C4-2B (cell line): ENCODE measurements at regions not wholly inside any gene's neighbourhood (a gene's known extent, or its start where the extent isn't known, plus 50 kb on each side); places are given as distances from the start of the nearest gene placed in this dataset.
"Not testable (repeated sequence)": the region's sequence is repeated elsewhere in the genome, so short reads cannot be mapped to it uniquely, and the experiment has no call there.

ENCODE experiments used
- H3K27ac ChIP-seq: fragments of 450-650 bp; 2 replicates; pipeline ENCODE4 v1.5.1; 2017
- ZFX ChIP-seq: fragments of 450-650 bp; IDR thresholded peaks from 2 replicates; pipeline ENCODE4 v1.6.1; 2017
- TF ChIP-seq, protein P1 (sequence below): fragments of 450-650 bp; conservative IDR thresholded peaks from 2 replicates; pipeline ENCODE4 v1.5.1; 2017; ENCODE audit warnings: mild to moderate bottlenecking

DNA sequence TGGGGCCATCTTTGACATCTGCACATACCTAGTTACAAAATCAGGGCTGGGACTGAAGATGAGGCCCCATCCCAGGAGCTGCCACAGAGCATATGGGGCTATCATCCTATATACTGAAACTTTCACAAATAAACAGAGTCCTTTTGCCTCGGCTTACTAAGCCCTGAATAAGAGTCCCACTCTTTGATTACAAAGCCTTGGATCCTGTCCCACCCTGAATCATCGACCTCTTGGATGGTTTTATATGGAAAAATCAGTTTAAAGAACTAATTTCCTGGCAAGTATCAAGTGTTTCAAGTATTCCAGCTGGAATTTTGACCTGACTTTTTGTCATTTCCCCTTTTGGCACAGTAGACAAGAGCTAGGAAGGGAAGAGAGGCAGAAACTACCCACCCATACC is 331.3 kb upstream of the FRG2C start:
- H3K27ac ChIP-seq: no peak overlapping the region
- TF ChIP-seq, protein P1, sequence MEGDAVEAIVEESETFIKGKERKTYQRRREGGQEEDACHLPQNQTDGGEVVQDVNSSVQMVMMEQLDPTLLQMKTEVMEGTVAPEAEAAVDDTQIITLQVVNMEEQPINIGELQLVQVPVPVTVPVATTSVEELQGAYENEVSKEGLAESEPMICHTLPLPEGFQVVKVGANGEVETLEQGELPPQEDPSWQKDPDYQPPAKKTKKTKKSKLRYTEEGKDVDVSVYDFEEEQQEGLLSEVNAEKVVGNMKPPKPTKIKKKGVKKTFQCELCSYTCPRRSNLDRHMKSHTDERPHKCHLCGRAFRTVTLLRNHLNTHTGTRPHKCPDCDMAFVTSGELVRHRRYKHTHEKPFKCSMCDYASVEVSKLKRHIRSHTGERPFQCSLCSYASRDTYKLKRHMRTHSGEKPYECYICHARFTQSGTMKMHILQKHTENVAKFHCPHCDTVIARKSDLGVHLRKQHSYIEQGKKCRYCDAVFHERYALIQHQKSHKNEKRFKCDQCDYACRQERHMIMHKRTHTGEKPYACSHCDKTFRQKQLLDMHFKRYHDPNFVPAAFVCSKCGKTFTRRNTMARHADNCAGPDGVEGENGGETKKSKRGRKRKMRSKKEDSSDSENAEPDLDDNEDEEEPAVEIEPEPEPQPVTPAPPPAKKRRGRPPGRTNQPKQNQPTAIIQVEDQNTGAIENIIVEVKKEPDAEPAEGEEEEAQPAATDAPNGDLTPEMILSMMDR: no peak
- TF ChIP-seq ZFX: no peak

DNA sequence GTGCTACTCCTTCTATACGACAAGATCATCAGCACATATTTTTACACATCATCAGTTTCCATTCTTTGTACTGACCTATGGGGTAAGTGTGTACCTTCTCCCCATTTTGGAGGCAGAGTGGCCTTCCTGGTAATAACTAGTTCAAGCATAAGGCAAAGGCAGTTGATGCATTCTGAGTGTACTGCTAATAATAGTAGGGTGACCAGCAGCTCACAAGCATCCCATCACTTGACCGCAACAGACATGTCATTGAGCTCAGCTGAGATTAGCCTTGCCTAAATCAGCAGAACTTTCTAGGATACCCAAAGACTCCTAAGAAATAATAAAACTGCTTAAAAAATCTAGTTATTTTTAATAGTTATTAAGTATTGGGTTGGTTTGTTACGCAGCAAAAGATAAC is 329.8 kb upstream of the FRG2C start:
- TF ChIP-seq ZFX: no peak
- TF ChIP-seq, protein P1: no peak
- no peak overlapping the region for H3K27ac ChIP-seq

DNA sequence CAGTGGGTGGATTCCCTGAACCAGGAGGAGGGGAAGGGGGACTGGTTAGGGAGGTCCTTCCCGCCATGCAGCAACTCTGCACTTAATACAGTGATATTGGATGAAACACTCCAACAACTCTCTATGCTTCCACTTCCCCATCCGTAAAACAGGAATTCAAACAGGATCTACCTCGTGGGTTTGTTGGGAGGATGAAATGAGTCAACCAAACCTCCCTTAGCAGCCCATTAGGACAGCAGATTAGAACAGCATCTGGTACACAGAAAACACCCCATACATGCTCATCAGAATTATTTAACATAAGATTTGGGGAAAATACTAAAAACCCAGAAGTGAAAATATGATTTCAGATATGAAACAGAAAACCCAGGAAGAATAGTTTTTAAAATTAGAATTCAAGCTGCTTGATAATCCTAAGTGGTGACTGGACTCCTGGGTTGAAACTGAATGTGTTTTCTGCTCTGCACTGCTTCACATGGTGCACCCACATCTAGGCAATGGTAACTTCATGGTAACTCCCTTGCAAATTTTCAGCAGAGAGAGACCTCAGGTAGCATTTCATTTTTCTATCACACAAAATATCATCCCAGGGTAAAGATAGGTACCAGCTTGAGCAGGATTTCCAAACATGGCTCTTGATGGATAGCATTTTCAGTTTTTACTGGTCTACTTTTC is 326.8 kb upstream of the FRG2C start:
- TF ChIP-seq, protein P1: no peak
- no peak for TF ChIP-seq ZFX
- no peak overlapping the region for H3K27ac ChIP-seq

DNA sequence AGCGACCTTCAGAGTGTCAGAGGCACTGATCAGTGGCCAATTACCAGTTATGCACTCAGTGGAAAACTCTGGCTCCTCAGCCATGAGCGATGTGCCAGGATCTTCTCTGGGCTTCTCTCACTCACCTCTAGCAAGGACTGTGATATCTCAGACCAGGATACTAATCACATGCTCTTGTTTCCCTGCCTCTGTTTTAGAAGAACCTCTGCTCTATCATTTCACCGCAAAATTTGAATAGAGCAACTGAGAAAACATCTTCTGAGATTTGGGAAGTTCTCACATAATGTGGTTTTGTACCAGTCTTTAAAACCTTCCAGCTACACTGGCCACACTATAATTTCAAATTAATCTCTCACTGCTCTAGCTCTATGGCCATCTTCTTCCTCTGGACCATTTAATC is 325.8 kb upstream of the FRG2C start:
- TF ChIP-seq ZFX: no peak
- TF ChIP-seq, protein P1: no peak

DNA sequence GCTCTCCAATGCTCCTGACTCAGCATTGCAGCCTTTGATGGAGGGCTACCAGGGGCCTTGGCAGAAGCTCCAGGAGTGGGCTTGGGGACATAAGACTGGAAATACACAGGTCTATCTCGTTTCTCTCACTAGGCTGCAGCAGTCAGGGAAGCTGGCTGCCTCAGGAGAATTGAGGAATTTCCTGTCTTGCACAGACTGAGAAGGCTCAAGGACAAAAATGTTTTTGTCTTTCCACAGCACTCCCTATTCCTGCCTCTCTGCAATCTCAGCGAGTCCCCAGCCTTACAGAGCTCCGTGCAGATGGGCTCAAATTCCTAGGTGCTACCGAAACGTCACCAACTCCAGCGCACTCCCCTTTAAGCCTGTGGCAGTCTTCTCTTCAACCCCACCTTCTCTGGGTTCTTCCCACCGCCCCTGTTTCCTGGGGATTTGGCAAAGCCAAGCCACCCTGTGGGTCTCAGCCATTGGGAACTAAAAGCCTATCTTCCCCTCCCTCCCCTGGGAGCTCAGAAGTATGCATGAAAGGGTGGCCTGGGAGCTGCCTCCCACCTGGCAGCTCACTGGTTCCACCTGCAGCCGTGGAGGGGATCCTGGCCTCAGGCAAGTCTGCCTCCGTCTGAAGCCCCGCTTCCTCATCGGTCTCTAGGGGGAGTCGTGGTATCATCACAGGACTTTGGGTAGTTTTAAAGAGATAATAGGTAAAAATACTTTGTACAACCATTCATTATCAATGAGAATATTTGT is 322.6 kb upstream of the FRG2C start:
- no peak overlapping the region for H3K27ac ChIP-seq
- no peak for TF ChIP-seq ZFX
- TF ChIP-seq, protein P1: no peak

More for the DNA sequence above, 325.8 kb upstream of the FRG2C start:
- H3K27ac ChIP-seq: no peak overlapping the region

DNA sequence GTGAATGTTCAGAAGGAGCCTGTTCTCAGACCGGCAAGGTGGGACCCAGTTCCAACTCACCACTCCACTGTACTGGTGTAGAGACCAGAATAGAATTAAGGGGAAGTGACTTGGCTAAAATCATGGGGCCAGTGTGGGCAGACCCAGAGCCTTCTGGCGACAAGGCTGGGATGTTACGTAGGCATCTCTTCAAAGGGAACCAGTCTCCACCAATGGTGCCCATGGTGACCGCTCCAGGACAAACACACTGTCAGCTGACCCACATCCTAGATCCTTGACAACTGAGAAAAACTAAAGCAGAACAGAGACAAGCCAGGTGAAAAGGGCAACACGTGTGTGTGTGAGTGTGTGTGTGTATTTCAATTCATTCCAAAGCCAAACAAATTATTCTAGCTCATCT is 321.7 kb upstream of the FRG2C start:
- no peak overlapping the region for H3K27ac ChIP-seq
- TF ChIP-seq, protein P1: no peak
- no peak for TF ChIP-seq ZFX

DNA sequence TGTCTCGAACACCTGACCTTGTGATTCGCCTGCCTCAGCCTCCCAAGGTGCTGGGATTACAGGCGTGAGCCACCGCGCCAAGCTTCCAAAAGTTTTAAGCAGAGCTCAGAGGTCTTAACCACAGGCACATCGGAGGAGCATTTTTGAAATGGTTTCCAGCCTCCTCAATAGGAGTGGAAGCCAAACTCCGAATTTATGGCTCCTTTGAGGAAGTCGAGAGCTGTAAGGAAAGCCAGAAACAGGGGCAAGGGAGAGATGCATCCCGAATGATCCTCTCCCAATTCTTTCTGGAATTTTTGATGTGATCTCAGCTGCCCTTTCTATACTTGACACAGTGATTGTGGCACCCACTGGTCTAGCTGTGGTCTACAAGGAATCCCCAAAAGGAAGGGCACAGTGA is 313.6 kb upstream of the FRG2C start:
- H3K27ac ChIP-seq: not testable (repeated sequence)

DNA sequence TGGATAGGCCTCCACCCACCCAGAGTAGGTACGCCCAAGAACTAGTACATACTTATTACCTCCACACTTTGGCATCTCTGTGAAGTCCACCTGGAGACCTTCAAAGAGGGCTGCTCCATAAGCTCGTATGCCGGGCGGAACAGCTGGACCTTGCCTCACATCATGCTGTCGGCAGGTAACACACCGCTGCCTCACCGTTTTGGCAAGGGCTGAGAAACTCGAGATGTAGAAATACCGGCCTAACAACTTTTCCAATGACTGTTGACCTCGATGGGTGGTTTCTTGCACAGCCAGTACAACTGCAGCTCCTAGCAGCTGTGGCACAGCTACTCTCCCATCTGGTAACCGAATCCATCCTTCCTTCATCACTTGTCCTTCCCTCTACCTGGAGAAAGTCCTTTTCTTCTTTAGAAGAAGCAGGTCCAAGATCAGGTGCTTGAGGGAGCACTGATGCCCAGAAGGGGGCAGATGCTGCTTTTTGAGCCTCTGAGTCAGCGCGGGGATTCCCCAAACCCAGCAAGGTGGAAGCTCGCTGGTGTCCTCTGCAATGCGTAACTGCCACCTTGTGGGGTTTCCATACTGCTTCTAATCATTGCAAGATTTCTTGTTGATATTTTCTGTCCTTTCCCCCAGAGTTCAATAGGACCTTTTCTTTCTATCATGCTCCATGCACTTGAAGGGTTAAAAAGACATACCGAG is 301.9 kb upstream of the FRG2C start:
- H3K27ac ChIP-seq: not testable (repeated sequence)

DNA sequence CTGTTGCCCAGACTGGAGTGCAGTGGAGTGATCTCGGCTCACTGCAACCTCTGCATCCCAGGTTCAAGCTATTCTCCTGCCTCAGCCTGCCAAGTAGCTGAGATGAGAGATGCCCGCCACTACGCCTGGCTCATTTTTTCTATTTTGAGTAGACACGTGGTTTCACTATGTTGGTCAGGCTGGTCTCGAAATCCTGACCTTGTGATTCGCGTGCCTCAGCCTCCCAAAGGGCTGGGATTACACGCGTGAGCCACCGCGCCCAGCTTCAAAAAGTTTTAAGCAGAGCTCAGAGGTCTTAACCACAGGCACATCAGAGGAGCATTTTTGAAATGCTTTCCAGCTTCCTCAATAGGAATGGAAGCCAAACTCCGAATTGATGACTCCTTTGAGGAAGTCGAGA is 291.2 kb upstream of the FRG2C start:
- H3K27ac ChIP-seq: not testable (repeated sequence)

DNA sequence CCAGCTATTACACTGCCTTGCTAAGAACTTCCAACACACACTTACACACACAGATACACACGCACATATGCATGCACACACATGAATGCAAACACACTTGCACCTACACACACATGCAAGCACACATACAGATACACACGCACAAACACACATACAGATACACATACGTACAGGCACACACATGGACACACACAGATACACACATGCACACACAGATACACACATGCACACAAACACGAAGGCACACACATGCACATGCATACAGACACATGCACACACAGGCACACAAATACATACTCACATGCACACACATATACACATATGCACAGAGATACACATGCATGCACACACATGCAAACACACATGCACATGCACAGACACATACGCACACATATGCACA is 284.3 kb upstream of the FRG2C start:
- not testable (repeated sequence) for H3K27ac ChIP-seq
